Effector CD8-positive, alpha-beta T cell (primary cell): ENCODE measurements at regions not wholly inside any gene's neighbourhood (a gene's known extent, or its start where the extent isn't known, plus 50 kb on each side); places are given as distances from the start of the nearest gene placed in this dataset.
"Not testable (repeated sequence)": the region's sequence is repeated elsewhere in the genome, so short reads cannot be mapped to it uniquely, and the experiment has no call there.

Experiments used
- DNase-seq: peaks from one replicate; lab custom pipeline; 2025; lab: John Stamatoyannopoulos, UW

DNA sequence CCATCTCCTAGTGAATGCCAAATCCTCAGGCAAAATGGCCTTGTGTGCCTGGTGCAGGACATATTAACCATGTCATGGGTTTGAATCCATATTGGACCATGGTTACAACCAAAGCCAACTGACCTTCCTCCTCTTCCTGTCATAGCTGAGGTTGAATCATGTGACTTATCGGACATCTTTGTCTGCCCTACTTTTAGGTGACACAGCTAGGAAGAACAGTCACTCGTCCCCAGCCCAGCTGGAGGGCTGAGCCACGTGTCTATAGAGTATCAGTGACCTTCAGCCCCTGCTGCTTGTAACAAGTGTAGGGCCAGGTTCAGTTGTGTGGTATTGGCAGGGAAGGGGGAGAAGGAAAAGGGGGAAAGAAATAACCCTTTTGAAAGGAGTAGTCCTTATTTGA, 225.2 kb downstream of the KTN1 start:
- no peak for DNase-seq

DNA sequence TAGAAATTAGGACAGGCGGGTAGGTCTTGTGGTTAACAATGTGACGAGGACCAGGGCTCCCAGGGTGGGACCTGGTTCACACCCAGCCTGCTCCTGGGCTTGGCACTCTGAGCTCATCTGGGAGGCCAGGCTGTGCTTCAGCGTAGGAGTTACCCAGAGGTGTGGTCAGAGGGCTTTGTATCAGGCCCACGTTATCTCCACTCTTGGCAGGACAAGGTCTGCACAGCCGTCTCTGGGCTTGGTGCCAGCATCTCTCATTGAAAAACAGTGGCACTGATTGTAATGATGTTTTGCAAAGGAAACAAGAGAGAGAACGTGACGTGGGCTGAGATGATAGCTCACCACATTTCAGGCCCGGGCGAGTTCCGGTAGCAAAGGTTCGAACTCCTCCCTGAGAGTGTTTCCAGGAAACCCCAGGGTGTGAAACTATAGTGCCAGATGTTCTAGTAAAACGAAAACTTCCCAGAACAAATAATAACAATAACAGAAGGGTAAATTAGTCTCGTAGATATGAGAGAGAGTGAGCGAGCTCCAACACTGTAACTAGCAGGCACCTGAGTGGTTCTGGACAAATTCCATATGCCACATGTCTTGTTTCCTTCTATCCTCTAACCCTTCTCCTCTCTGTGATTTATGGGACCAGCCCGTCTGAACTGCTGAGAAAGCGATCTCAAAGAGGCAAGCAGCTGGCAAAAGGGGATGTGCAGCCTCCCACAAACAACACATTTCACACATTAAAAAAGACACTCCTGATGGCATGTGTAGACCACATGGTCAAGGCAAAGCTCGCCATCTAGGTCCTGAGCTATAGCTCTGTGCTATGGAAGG, 227.3 kb downstream of the KTN1 start:
- DNase-seq, result peak; percentile 41

DNA sequence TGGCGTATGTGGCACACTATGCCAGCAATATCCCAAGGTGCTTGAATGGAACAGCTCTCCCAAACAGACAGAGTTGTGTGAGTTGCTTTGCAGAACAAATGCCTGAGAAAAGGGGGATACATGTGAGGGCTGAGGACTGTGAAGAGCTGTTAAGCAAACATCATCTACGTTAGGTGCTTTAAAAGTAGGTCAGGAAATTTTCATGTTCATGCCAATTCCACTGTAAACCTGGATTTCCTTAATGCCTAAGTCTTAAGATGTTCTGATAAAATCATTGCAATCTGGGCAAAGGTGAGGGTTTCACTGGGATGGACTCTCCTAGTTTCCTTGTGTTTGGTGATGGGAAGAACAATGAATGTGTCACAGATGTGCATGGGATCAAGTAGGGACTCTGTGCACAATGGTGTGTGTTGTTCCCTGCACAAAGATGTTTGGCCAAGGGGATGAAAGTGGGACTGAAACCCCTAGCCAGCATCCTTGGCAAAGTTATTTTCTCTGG, 227.9 kb downstream of the KTN1 start:
- no peak for DNase-seq

DNA sequence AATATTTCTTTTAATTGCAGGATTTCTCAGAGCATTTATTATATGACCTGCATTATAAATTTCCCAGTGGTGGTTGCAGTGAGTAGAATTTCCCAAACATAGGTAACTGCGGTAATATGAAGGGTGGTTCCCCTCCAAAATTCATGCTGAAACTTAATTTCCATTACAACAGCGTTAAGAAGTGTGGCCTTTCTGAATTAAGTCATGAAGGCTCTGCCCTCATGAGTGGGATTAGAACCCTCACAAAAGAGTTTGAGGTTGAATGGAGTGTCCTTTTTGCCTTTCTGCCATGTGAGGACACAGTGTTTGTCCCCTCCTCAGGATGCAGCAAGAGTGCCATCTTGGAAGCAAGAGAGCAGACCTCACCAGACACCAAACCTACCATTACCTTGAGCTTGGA, 233.6 kb downstream of the KTN1 start:
- DNase-seq, result no peak

DNA sequence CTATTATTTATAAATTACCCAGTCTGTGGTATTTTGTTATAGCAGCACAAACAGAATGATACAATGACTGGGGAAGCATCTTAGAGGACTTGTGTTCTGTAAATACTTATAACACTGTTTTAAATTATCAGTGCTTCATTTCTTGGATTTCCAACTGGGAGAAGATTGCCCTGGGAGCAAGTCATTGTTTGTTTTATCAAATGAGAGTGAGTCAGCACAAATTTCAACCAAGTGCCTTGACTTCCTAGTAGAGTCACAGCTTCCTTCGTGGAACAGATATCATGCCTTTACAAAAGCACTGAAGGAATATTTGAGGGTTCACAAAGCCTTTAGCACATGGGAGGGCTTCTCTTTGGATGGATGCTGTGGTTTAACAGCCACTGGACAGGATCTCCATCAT, 234.1 kb downstream of the KTN1 start:
- no peak for DNase-seq

DNA sequence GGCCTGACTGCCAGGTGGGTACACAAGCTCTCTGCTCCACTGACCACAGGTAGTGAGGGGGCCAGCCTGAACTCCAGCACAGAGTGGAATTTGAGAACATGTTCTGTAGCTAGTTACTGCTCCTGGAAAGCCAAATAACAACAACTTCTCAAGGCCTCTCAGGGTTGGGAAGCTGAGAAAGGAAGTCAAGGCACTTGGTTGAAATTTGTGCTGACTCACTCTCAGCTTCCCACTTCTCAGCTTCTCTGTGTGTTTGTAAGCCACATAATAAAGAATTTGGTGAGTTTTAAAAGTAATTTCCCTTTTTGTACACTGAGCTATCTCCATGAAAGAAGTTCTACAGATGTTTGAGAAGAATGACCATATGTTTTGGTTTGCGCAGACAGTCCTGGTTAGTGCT, 234.9 kb downstream of the KTN1 start:
- DNase-seq, result no peak

DNA sequence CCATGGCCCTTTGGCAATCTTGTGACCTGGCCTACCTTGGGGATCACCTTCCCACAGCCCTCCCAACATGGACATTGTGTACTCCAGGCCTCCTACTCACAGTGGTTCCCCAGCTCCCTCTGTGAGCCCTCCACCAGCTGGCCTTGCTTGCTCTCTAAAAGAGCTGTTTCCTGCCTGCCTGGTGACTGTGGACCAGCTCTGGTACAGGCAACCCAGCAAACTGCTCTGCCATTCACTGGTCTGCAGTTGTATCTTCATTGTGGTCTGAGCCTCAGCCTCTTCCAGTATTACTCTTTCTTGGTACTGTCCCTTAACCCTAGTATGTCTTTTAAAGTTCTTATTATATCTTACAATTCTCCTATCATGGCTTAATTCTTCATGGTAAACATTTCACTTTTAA, 236.2 kb downstream of the KTN1 start:
- DNase-seq, result no peak

DNA sequence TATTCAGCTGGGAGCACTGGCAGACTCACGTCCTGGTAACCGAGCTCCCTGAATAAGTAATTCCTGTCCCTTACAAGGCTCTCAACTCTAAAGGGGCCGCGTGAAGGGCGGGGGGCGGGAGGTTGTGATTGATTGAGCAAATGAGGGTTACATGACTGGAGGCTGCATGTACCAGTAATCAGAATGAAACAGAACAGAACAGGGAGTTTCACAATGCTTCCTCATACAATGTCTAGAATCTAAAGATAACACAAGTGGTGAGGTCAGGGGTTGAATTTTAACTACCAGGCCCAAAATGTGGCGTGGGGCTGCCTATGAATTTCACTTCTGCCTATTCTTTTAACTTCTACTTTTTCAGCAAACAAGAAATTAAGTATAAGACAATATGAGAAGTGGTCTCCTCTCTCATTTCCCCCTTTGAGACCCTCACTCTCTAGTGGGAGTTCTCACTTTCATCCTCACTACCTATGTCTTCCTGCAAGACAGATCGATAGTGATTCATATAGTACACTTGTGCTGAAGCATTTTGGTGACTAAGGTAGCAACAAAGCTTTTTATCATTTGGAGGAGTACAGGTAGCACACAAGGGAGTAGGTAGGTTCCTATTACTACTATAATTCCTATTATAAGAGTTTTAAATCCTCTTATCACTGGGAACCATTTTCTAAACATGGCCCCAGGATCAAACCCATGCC, 239.8 kb downstream of the KTN1 start:
- DNase-seq, result no peak

DNA sequence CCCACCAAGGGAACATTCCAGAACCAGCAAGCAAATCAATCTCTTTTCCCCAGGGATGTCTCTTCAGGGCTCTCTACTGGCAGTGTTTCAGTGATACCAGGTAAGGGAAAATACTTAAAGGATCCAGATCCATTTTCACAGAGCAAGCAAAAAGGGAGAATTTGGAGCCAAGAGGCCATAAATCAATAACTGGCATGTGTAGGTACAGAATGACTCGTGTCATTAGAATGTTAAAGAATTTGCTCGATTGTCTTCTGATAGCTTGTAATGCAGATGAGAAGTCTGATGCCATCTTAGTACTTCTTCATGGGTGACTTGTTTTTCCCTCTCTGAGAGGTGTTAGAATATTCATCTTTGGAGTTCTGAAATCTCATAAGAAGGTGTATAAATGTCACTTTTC, 242.9 kb downstream of the KTN1 start:
- DNase-seq, result no peak

DNA sequence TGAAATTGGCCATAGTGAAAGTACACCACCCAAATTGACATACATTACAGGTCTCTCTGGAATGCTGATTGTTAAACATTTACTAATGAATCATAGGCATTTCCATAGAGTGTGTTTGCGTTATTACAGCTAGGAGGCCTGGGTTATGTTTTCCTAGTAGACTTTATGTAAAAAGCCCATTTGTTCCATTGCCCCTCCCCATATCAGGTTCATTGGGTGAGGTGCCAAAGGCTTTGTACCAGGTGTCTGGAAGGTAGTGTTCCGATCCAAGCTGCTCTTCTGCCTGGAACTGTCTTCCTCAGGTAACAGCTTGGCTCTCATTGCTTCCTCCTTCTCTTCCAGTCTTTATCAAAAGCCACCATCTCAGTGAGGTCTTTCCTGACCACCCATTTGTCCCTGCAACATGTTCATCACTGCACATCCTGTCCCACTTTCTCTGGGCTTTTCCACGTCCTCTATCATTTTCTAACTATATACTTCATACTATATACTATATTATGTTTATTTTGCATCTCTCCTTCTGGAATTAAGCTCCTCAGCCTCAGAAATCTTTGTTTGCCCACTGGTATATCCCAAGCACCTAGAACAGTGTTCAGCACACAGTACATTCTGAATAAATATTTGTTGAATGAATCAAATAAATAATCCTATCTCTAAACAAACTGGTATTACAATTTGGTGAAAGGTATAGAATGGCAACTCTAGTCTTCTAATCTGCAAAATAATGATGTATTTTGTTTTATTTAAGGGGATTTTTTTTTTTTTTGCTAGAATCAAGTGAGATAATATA, 252.3 kb downstream of the KTN1 start:
- no peak for DNase-seq

DNA sequence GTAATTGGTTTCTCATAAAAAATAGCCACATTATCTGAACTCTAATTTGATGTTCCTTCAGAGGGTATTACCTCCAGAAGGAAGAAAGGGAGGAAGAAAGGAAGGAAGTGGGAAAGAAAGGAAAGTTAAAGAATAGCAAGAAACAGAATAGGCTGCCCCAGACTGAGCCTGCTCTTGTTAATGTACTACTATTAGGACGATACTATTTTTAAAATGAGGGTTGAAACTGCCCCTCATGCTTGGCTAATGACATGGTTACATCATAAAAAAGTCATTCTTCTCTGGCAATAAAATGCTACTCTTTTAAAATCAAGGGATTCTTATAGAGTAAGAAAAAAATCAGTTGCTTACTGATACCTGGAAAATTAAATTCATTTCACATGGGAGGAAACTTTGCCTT, 253.0 kb downstream of the KTN1 start:
- no peak for DNase-seq

DNA sequence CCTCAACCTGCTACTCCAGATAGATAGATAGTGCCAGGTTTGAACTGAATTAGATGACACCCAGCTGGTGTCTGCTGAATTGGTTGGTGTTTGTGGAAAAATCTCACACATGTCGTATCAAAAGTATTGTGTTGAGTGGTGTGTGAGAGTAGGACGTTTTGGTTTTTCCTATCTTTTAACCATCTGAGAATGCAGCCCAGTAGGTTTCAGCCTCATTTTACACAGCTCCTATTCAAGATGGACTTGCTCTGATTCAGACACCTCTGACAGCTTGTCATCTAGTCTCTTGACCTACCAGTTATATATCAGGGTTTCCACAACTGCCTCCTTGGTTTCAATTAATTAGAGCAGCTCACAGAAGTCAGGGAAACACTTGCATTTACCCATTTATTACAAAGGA, 254.4 kb downstream of the KTN1 start:
- DNase-seq, result no peak

DNA sequence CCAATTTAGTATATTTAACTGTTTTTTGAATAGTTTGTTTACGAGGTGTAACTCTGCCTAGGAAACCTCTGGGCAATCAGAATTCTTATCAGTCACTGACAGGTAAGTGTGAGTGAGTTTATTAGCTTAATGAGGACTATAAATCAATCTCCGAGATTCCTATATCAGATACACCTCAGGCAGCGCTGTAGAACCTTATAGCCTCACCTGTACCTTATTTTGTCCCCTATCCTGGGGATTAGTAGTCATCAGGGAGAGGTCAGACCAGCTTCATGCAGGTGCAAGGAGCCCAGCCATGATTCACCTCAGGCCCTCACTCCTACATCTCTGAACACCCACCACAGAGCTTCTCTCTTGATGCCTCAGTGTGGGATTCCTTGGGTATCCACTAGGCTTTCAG, 256.0 kb downstream of the KTN1 start:
- DNase-seq, result no peak

DNA sequence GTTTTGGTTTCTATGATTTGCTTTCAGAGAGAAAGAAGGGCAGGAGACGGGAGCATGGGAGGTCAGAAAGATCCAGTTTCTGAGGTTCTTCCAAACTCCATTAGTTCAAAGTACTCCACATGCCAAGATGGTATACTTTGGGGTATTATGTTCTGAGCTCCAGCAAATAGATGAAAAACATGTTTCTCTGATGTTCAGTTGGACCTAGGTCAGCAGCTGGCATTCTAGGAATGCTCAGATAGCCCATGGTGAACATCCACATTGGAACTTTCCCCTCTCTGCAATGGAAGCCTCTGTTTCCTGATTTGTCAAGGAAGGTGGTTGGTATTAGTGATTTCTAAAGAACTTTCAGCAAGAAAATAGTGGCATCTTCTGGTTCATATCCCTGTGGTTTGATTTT, 257.5 kb downstream of the KTN1 start:
- DNase-seq, result no peak

DNA sequence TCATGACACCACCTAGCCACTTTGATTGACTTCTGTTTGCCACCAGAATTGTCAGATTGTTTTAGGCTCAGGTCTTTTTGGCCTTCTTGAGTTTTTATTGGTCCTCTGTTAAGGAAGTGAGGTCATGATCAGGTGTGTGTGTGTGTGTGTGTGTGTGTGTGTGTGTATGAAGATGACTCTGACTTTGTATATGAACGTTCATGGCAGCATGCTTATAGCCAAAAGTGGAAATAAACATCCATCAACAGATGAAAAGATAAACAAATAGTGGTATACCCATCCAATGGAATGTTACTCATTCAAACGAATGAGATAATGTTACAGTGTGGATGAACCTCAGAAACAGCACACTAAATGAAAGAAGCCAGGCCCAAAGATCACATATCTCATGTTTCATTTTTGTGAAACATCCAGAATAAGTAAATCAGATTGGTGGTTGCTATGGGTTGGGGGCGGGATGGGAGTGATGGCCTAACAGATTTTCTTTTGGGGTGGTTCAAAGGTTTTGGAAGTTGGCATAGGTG, 258.6 kb downstream of the KTN1 start:
- no peak for DNase-seq

DNA sequence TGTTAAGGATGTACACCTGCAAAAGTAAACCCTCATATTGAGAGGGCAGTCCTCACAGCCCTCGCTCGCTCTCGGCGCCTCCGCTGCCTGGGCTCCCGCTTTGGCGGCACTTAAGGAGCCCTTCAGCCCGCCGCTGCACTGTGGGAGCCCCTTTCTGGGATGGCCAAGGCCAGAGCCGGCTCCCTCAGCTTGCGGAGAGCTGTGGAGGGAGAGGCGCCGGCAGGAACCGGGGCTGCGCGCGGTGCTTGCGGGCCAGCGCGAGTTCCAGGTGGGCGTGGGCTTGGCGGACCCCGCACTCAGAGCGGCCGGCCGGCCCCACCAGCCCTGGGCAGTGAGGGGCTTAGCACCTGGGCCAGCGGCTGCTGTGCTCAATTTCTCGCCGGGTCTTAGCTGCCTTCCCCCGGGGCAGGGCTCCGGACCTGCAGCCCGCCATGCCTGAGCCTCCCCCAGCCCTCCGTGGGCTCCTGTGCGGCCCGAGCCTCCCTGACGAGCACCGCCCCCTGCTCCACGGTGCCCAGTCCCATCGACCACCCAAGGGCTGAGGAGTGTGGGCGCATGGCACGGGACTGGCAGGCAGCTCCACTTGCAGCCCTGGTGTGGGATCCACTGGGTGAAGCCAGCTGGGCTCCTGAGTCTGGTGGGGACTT, 259.4 kb downstream of the KTN1 start:
- DNase-seq, result not testable (repeated sequence)

DNA sequence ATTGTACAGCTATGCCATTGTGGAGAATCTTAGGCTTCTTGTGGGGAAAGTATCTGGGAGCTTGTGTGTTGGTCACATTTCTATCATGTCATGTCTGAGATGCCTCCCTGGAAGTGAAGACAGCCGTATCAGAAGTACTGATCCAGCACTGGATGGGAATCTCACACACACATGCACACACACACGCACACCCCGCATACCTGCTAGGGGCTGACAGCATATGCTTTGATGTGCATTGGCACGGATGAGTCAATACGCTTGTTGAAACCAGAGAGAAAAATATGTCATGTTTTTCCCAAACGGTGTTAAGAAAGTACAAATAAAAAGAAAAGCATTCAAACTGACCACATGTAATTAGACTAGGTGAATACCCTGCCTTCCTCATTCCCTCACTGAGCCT, 260.8 kb downstream of the KTN1 start:
- no peak for DNase-seq

DNA sequence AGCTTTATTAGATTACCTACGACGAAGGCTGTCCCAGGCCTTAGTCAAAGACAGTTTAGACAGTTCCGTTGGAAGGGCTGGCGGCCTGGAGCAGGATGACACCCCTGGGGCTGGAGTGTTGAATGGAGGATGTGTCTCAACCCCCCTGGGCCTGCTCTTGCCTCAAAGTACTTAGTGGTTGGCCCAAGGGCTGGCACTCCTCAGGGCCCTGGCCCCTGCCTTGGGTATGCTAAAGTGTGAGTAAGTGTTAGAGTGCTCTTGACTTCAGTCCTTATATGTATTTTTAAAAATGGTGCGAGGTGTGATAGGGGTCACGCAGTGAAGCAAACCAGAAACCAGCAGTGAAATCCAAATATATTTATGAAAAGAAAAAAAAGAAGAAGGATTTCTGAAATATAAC, 261.6 kb downstream of the KTN1 start:
- DNase-seq, result no peak

DNA sequence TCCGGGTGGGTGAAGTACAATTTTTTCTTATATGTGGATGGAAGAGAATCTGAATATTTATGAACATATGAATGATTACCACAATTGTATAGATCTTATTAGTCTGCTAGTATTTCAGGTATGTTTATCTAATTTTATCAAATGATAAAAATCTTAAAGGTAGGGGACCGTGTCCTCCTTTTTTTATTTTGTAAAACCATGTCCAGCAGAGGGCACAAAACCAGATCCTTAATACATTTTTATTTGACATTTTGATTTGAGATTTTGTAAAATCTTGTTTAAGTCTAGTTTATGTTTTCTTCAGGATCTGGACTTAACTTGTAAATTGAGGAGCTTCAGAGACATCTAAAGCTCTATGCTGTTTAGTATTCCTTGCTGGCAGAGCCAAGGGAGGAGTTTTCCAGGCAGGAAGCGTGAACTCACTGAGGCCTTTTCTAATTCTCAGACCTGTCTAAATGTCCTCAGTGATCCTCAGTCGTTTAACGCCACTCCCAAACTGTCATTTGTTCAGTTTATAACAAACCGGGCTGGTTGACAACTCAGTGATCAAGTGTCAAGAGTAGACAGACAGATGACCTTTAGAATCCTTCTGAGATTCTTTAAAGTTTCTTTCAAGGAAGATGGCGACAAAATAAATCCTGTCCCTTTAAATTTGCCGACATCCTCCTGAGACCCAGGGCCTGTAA, 263.9 kb downstream of the KTN1 start:
- no peak for DNase-seq

DNA sequence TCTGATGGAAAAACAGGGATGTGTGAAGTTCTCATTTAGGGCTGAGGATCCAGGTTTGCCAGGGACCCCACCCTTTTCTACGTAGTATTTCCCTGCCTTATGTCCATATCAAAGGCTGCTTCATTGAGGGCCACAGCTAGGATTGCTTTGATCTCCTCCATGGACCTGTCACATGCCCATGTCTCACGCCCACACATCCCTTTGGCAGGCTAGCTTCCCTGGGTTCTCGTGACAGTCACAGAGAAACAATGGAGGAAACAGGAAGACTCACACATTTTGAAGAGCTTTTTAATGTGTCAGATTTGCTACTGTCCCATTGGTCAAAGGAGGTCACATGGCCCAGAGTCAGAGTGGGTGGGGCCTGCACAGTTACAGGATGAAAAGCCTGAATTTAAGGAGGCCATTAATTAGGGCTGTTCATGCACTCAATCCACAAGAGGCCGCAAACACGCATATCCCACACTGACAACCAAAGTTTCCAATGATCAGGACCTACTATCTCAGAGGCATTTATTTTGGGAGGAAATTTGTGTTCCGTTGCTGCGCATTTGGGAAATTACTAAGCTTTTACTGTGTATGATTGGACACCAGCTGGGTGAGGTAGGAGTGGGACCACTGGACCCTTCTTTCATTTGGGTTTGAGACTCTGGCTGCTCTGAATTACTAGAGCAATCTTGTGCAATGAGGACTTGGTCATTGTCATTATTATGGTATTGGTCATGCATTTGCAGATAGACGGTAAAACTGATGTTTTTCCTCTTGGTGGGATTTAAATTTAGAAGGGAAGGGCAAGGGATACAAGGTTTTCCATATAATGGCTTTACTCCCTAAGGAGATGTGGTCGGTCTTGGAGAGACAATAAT, 266.2 kb downstream of the KTN1 start:
- DNase-seq, result no peak
